Neural cell (in vitro differentiated cells): ENCODE measurements at regions not wholly inside any gene's neighbourhood (a gene's known extent, or its start where the extent isn't known, plus 50 kb on each side); places are given as distances from the start of the nearest gene placed in this dataset.

Source experiments
- EZH2 ChIP-seq: fragments of 200-600, 300-800 bp; shearing (Covaris generic), sonication (generic); IDR thresholded peaks from 2 replicates; pipeline ENCODE4 v1.6.1; 2014; ENCODE audit warnings: antibody characterized with exemption, low read length, borderline replicate concordance, mild to moderate bottlenecking; ENCODE audit not compliant: insufficient read depth, poor library complexity, severe bottlenecking
- MXI1 ChIP-seq: fragments of 450-650 bp; conservative IDR thresholded peaks from 2 replicates; pipeline ENCODE4 v1.6.1; 2014; ENCODE audit warnings: antibody characterized with exemption, mild to moderate bottlenecking; ENCODE audit not compliant: poor library complexity, severe bottlenecking
- SMC3 ChIP-seq: fragments of 450-650 bp; conservative IDR thresholded peaks from 2 replicates; pipeline ENCODE4 v1.6.1; 2014; ENCODE audit warnings: antibody characterized with exemption, mild to moderate bottlenecking, moderate library complexity; ENCODE audit not compliant: poor library complexity

DNA sequence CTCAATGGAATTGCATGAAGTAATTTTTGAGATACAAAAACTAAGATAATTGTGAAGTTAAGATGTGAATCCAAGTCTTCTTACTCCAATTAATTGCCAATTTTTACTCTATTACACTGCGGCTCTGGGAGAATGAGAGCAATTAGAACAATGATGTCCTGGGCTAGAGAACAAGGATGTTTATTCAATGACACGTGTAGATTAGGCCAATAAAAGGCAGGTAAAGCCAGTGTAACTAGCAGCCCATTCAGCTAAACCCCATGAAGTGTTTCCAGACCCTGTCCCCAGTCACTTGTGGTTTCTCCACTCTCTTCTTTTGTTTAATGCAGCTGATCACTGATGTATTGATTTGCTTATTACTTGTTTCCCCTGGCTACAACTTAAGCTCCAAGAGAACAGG lies 381.1 kb upstream of the ARHGEF26 start:
- TF ChIP-seq SMC3 (no peak), EZH2 (no peak), MXI1 (no peak)
